Testis (tissue), 2 donors: ENCODE measurements at regions not wholly inside any gene's neighbourhood (a gene's known extent, or its start where the extent isn't known, plus 50 kb on each side); places are given as distances from the start of the nearest gene placed in this dataset.

Experiments used
- POLR2A ChIP-seq: fragments of 450-650 bp; IDR thresholded peaks from one replicate; pipeline ENCODE4 v1.6.1; 2017; ENCODE audit warnings: antibody characterized with exemption, mild to moderate bottlenecking, moderate library complexity
- TF ChIP-seq, protein P1 (sequence below), 3 experiments: fragments of 450-650 bp in 2 of 3; fragments of 200-600 bp in 1 of 3; sonication (generic) in 1 of 3; IDR thresholded peaks; one replicate each; pipeline ENCODE4 v1.5.1; 2016 to 2019; ENCODE audit warnings: antibody characterized with exemption in 3 of 3, mild to moderate bottlenecking in 2 of 3, moderate library complexity in 1 of 3

DNA sequence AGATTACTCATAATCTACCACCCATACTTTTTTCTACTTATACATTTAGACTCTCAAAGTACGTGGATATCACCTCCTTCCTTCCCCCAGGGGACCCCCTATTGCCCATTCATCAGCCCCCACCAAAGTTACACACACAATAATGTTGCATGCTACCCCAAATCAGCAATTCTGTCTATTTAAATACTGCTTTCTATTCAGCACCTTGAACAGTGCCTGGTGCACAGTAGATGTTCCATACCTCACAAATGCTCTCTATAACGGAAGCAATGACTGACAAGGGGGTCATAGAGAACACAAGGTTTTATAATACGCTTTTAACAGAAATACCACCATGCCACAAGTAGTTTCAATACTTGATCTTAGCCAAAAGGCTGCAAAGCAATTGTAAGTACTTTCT, 370.7 kb downstream of the MIAT start:
- TF ChIP-seq, protein P1, sequence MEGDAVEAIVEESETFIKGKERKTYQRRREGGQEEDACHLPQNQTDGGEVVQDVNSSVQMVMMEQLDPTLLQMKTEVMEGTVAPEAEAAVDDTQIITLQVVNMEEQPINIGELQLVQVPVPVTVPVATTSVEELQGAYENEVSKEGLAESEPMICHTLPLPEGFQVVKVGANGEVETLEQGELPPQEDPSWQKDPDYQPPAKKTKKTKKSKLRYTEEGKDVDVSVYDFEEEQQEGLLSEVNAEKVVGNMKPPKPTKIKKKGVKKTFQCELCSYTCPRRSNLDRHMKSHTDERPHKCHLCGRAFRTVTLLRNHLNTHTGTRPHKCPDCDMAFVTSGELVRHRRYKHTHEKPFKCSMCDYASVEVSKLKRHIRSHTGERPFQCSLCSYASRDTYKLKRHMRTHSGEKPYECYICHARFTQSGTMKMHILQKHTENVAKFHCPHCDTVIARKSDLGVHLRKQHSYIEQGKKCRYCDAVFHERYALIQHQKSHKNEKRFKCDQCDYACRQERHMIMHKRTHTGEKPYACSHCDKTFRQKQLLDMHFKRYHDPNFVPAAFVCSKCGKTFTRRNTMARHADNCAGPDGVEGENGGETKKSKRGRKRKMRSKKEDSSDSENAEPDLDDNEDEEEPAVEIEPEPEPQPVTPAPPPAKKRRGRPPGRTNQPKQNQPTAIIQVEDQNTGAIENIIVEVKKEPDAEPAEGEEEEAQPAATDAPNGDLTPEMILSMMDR (IDR thresholded peaks at IDR 0.05): no peak
- no peak for TF ChIP-seq POLR2A
